Cardiac fibroblast (primary cell): ENCODE measurements at regions not wholly inside any gene's neighbourhood (a gene's known extent, or its start where the extent isn't known, plus 50 kb on each side); places are given as distances from the start of the nearest gene placed in this dataset.

Source experiments
- DNase-seq, 2 donors: peaks; one replicate each; pipeline versions ENCODE4 v3.0.0 to v3.0.0-alpha.2; 2010; ENCODE audit warnings: low read depth in 2 of 2
- H3K4me3 ChIP-seq, 2 donors: replicated peaks in 1 of 2; 1 replicate in 1 of 2; 2 replicates in 1 of 2; pipeline ENCODE4 v1.5.1; 2011; ENCODE audit warnings: low read depth in 2 of 2, low read length in 2 of 2, mild to moderate bottlenecking in 2 of 2, moderate library complexity in 1 of 2
- CTCF ChIP-seq: IDR thresholded peaks from one replicate; pipeline ENCODE4 v1.5.1; 2011; ENCODE audit warnings: low read depth, mild to moderate bottlenecking, low read length, inconsistent platforms

GRCh38 chr5:167888393-167888792 lies 403.1 kb upstream of the WWC1 start:
- TF ChIP-seq CTCF = no peak
- no peak overlapping the region for H3K4me3 ChIP-seq
- no peak for DNase-seq

- no peak for TF ChIP-seq CTCF
- no peak overlapping the region for H3K4me3 ChIP-seq
- DNase-seq = no peak
Measured at GRCh38 chr5:167889276-167889675, 402.2 kb upstream of the WWC1 start.

GRCh38 chr5:167892352-167893115 lies 398.9 kb upstream of the WWC1 start:
- no peak overlapping the region for H3K4me3 ChIP-seq
- TF ChIP-seq CTCF = no peak
- DNase-seq = no peak

GRCh38 chr5:167893271-167893670 lies 398.2 kb upstream of the WWC1 start:
- DNase-seq = no peak
- no peak for TF ChIP-seq CTCF
- no peak overlapping the region for H3K4me3 ChIP-seq

- DNase-seq = no peak
- no peak overlapping the region for H3K4me3 ChIP-seq
- no peak for TF ChIP-seq CTCF
Measured at GRCh38 chr5:167894631-167895472, 396.6 kb upstream of the WWC1 start.

GRCh38 chr5:167895899-167896659 lies 395.4 kb upstream of the WWC1 start:
- H3K4me3 ChIP-seq = no peak overlapping the region
- no peak for DNase-seq
- no peak for TF ChIP-seq CTCF
